Hepatocyte (in vitro differentiated cells): ENCODE measurements at regions not wholly inside any gene's neighbourhood (a gene's known extent, or its start where the extent isn't known, plus 50 kb on each side); places are given as distances from the start of the nearest gene placed in this dataset.

Source experiments
- EZH2 ChIP-seq: fragments of 200-600 bp; sonication (generic); IDR thresholded peaks from 2 replicates; pipeline ENCODE4 v1.6.1; 2016; ENCODE audit warnings: antibody characterized with exemption, mild to moderate bottlenecking, borderline replicate concordance
- EZH2phosphoT487 ChIP-seq: fragments of 200-600 bp; sonication (generic); IDR thresholded peaks from one replicate; pipeline ENCODE4 v1.6.1; 2018; ENCODE audit warnings: antibody characterized with exemption, mild to moderate bottlenecking, low read depth, moderate library complexity; ENCODE audit not compliant: unreplicated experiment, severe bottlenecking
- TF ChIP-seq, protein P1 (sequence below): fragments of 200-600 bp; sonication (generic); IDR thresholded peaks from 2 replicates; pipeline ENCODE4 v1.5.1; 2016; ENCODE audit warnings: antibody characterized with exemption, mild to moderate bottlenecking; ENCODE audit not compliant: poor library complexity

DNA sequence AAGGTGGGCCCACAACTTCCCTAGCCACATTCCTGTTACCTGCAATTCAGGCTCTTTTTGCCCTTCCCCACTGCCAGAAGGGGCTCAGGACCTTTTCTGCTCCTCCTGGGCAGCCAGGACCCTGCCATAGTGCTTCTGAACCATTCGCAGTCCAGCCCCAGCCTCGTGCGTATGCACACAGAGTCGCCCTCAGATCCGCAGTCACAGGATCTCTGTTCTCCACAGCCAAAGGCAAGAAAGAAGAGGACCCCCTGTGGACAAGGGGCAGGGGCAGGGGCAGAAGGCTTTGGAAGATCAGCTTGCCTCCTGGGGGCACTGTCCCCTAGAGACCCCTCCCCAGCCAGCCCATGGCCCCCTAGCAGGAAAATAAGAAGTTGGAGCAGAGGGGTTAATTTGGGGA, 82.8 kb downstream of the PCDH1 start:
- TF ChIP-seq, protein P1, sequence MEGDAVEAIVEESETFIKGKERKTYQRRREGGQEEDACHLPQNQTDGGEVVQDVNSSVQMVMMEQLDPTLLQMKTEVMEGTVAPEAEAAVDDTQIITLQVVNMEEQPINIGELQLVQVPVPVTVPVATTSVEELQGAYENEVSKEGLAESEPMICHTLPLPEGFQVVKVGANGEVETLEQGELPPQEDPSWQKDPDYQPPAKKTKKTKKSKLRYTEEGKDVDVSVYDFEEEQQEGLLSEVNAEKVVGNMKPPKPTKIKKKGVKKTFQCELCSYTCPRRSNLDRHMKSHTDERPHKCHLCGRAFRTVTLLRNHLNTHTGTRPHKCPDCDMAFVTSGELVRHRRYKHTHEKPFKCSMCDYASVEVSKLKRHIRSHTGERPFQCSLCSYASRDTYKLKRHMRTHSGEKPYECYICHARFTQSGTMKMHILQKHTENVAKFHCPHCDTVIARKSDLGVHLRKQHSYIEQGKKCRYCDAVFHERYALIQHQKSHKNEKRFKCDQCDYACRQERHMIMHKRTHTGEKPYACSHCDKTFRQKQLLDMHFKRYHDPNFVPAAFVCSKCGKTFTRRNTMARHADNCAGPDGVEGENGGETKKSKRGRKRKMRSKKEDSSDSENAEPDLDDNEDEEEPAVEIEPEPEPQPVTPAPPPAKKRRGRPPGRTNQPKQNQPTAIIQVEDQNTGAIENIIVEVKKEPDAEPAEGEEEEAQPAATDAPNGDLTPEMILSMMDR: no peak
- TF ChIP-seq EZH2: no peak
- no peak for TF ChIP-seq EZH2phosphoT487
